Sigmoid colon (tissue), 4 donors: ENCODE measurements at regions not wholly inside any gene's neighbourhood (a gene's known extent, or its start where the extent isn't known, plus 50 kb on each side); places are given as distances from the start of the nearest gene placed in this dataset.

Source experiments
- EP300 ChIP-seq, 4 donors: sonication (generic); formaldehyde crosslinking; IDR thresholded peaks; one replicate each; pipeline ENCODE4 v1.6.1; 2017; ENCODE audit warnings: antibody characterized with exemption in 4 of 4
- POLR2A ChIP-seq, 2 donors: fragments of 450-650 bp; IDR thresholded peaks; one replicate each; pipeline ENCODE4 v1.6.1; 2016; ENCODE audit warnings: antibody characterized with exemption in 2 of 2, mild to moderate bottlenecking in 2 of 2, moderate library complexity in 2 of 2

- TF ChIP-seq EP300 (IDR thresholded peaks at IDR 0.05) (no peak), POLR2A (IDR thresholded peaks at IDR 0.05) (no peak)
Measured at GRCh38 chr13:62747152-62747551, 1331.5 kb upstream of the PCDH20 start.
